HG02588 (cell line): ENCODE measurements at regions not wholly inside any gene's neighbourhood (a gene's known extent, or its start where the extent isn't known, plus 50 kb on each side); places are given as distances from the start of the nearest gene placed in this dataset.
"Not testable (repeated sequence)": the region's sequence is repeated elsewhere in the genome, so short reads cannot be mapped to it uniquely, and the experiment has no call there.

ENCODE experiments used
- ATAC-seq: cut with Tn5 transposase; IDR thresholded peaks from one replicate; pipeline ENCODE4 v1.9.1; 2021; ENCODE audit warnings: mild to moderate bottlenecking, moderate library complexity; ENCODE audit not compliant: unreplicated experiment

DNA sequence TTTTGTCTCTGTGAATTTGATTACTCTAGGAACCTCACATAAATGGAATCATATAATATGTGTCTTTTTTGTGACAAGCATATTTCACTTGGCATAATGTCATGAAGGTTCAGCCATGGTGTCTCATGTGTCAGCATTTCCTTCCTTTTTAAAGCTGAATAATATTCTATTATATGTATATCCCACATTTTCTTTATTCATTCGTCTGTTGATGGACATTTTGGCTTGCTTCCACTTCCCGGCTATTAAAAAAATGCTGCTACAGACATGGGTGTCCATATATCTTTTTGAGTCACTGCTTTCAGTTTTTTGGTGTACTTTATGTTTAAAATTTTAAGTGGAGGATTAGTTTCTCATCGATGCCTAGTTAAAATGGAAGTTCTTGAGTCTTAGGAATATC is 59.8 kb upstream of the C5orf63 start:
- no peak for ATAC-seq

DNA sequence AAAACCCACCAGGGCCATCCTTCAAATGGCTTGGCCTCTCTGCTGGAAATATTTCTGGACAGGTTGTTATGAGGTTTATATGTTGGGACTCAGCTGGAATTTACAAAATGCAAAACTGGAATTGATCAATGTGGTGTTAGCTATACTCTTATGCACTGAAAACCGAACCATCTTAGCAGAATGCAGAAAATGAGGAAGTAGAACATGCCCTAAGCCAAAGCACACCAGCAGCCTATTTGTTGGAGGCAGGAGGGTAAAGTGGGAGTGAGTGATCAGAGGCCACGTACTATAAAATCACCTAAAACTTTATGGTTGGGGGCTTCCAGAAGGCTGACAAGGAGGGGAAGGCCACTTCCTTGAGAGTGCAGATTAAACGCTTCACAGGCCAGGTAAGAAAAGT is 63.6 kb upstream of the C5orf63 start:
- ATAC-seq = no peak

- ATAC-seq = no peak
Observed at GRCh38 chr5:127143722-127144121, 70.4 kb upstream of the C5orf63 start.

DNA sequence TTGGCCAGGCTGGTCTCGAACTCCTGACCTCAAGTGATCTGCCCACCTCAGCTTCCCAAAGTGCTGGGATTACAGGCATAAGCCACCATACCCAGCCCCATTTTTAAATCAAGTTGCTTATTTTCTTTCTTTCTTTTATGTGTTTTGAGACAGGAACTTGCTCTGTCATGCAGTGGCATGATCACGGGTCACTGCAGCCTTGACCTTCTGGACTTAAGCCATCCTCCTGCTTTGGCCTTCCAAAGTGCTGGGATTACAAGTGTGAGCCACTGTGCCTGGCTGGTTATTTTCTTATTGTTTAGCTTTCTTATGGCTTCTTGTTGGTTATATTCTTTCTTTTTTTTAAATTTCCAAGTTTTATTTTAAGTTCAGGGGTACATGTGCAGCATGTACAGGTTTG is 79.7 kb upstream of the C5orf63 start:
- ATAC-seq = no peak

- ATAC-seq = no peak
Observed at GRCh38 chr5:127153521-127153920, 80.2 kb upstream of the C5orf63 start.

- no peak for ATAC-seq
Observed at GRCh38 chr5:127163750-127164149, 90.4 kb upstream of the C5orf63 start.

DNA sequence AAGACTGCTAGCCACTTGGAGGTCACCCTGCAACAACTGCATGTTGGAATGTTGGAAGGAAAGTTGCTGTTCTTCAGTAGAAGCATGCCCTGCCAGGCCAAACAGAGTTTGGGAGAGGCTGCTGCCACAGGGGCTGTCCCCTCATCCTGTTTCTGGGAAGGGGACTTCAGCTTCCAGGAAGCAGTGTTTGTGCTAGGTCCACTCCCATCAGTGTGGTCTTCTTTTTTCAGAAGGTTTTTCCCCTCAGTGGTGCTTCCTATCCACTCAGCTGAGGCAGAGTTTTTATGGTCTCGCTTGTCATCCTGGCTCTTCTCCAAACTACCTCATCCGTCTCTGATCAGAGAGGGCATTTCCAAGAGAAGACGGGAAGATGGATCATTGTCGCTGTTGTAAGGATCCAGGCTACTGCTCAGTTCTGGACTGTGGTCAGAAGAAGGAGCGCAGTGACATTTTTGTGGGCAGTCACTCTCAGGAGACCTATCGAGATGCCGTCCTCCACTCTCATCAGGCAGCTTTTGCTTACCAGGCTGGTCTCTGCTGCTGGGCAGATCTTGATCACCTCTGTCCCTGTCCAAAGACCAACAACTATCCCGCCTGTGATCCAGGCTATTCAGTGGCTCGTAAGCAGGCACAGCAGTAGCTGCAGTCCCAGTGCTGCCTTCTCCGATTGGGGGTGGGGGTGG is 97.8 kb upstream of the C5orf63 start:
- no peak for ATAC-seq

GRCh38 chr5:127176769-127177168 is 103.5 kb upstream of the C5orf63 start:
- no peak for ATAC-seq

DNA sequence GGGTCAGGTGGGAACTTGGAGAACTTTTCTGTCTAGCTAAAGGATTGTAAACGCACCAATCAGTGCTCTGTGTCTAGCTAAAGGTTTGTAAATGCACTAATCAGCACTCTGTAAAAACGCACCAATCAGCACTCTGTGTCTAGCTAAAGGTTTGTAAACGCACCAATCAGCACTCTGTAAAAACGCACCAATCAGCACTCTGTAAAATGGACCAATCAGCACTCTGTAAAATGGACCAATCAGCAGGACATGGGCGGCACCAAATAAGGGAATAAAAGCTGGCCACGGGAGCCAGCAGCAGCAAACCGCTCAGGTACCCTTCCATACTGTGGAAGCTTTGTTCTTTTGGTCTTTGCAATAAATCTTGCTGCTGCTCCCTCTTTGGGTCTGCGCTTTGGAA is 108.0 kb upstream of the MEGF10 start:
- not testable (repeated sequence) for ATAC-seq

GRCh38 chr5:127183332-127183731 is 107.3 kb upstream of the MEGF10 start:
- no peak for ATAC-seq

- ATAC-seq = no peak
Observed at GRCh38 chr5:127184851-127185250, 105.7 kb upstream of the MEGF10 start.

- ATAC-seq = no peak
Observed at GRCh38 chr5:127186657-127187056, 103.9 kb upstream of the MEGF10 start.

DNA sequence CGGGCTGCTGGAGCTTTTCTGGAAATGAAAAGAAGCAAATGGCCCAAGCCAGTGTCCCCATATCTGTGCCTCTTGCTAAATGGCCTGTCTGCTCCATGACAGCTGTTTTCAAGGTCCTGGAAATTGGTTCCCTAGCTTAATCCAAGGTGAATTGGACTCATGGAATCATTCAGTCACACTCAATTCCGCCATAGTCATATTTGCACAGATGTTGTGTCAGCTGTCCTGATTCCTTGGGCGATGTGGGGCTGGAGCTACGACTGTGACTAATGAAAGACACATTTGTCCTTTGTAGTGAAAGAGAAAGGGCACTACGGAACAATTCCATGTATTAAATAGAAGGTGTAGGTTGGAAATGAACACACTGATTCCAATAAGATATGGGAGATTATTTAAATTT is 102.9 kb upstream of the MEGF10 start:
- ATAC-seq = no peak

GRCh38 chr5:127192150-127192549 is 98.4 kb upstream of the MEGF10 start:
- no peak for ATAC-seq

GRCh38 chr5:127192836-127193338 is 97.7 kb upstream of the MEGF10 start:
- ATAC-seq = no peak

GRCh38 chr5:127196042-127196441 is 94.6 kb upstream of the MEGF10 start:
- no peak for ATAC-seq

DNA sequence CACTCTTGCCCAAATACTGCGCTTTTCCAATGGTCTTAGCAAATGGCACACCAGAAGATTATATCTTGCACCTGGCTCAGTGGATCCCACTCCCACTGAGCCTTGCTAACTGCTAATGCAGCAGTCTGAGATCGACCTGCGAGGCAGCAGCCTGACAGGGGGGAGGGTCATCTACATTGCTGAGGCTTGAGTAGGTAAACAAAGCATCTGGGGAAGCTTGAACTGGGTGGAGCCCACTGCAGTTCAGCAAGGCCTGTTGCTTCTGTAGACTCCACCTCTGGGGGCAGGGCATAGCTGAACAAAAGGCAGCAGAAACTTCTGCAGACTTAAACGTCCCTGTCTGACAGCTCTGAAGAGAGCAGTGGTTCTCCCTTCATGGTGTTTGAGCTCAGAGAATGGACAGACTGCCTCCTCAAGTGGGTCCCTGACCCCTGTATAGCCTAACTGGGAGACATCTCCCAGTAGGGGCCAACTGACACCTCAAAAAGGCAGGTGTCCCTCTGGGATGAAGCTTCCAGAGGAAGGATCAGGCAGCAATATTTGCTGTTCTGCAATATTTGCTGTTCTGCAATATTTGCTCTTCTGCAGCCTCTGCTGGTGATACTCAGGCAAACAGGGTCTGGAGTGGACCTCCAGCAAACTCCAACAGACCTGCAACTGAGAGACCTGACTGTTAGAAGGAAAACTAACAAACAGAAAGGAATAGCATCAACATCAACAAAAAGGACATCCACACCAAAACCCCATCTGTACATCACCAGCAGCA is 93.0 kb upstream of the MEGF10 start:
- ATAC-seq = not testable (repeated sequence)

DNA sequence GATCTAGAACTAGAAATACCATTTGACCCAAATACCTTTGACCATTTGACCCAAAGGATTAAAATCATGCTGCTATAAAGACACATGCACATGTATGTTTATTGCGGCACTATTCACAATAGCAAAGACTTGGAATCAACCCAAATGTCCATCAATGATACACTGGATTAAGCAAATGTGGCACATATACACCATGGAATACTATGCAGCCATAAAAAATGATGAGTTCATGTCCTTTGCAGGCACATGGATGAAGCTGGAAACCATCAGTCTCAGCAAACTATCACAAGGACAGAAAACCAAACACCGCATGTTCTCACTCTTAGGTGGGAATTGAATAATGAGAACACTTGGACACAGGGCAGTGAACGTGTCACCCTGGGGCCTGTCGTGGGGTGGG is 87.9 kb upstream of the MEGF10 start:
- ATAC-seq = not testable (repeated sequence)

- no peak for ATAC-seq
Observed at GRCh38 chr5:127203818-127204217, 86.8 kb upstream of the MEGF10 start.

DNA sequence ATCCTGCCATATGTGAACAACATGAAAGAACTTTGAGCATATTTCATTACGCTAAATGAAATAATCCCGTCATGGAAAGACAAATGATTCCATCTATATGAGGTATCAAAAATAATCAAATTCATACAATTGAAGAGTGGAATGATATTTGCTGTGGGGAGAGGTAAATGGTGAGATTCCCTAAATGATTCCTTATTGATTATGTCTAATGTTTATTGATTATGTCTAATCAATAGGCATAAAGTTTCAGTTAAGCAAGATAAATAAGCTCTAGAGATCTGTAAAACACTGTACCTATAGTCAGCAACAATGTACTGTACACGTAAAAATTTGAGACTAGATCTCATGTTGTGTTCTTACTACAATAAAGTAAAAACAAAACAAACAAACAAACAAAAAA is 85.4 kb upstream of the MEGF10 start:
- ATAC-seq = no peak

DNA sequence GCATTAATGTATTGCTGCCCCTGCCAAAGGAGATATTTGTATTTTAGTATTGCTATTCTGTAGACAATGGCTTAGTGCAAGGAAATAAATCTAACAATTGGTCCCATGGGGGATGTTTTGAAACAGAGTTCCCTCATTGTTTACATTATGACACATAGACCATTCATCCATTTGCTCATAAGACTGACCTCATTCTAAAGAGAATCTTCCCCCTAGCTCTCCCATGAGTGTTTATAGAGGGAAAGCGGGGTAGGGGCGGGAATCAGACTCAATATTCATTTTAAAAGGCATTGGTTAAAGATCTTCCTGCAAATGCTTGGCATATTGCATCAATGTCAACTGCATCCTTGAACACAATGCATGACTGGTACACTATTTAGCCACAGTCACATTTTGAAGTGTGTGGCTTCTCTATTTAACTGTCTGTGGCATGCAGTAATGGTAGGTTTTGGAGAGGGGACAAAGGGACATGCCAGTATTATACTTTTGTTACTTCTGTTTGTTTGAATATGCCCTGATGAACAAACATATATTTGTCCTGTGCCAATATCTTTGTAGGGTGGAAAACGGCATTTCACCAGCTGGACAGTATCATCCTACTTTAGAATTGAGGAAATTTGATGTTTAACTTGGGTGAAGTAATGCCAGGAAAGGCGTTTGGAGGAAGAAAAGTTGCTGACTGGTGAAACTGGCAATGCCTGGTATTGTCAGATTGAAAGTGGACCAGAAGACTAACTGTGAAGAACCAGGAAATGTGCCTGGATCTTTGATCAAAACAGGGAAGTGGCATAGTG is 84.1 kb upstream of the MEGF10 start:
- ATAC-seq = no peak

GRCh38 chr5:127210042-127210441 is 80.6 kb upstream of the MEGF10 start:
- ATAC-seq = no peak
